Activated T-cell treated with anti-CD3 and anti-CD28 coated beads, Interleukin-2, amount 50 U/mL, for 24 hours (primary cell): ENCODE measurements at regions not wholly inside any gene's neighbourhood (a gene's known extent, or its start where the extent isn't known, plus 50 kb on each side); places are given as distances from the start of the nearest gene placed in this dataset.

Source experiments
- DNase-seq: peaks from one replicate; pipeline ENCODE4 v3.0.0-alpha.2; 2020
- H3K27ac Mint-ChIP-seq: 2 replicates; pipeline ENCODE4 v1.8.0; 2020; ENCODE audit warnings: mild to moderate bottlenecking, mixed read lengths
- H3K27me3 Mint-ChIP-seq: 2 replicates; pipeline ENCODE4 v1.8.0; 2020; ENCODE audit warnings: mixed read lengths
- H3K36me3 Mint-ChIP-seq: 2 replicates; pipeline ENCODE4 v1.8.0; 2020; ENCODE audit warnings: low read depth, mixed read lengths
- H3K4me1 Mint-ChIP-seq: 2 replicates; pipeline ENCODE4 v1.8.0; 2020; ENCODE audit warnings: low read depth, mixed read lengths
- H3K4me3 Mint-ChIP-seq: 2 replicates; pipeline ENCODE4 v1.8.0; 2020; ENCODE audit warnings: mild to moderate bottlenecking, moderate library complexity, mixed read lengths
- H3K9me3 Mint-ChIP-seq: 2 replicates; pipeline ENCODE4 v1.8.0; 2020; ENCODE audit warnings: mixed read lengths

DNA sequence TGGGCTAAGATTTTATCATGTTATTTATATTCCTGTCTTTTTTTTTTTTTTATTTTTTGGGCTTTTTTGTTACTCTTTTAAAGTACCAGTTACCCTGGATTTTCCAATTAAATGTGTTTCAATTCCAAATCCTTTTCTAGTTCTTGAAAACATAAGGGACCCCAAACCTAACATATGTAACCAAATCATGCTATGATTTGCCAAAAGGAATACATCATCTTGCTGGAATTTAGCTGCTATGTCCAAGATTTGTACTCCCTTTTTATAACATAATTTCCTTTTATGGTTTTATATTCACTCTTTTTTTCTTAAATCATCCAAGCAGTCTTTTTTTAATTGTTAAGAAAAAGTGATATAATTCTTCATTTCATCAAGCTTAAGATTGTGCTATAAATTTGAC, 60.9 kb upstream of the DSEL start:
- Mint-ChIP-seq H3K36me3 (no peaks in the 10 kb centered on the region), H3K4me3 (no peak overlapping the region), H3K27ac (no peak overlapping the region), H3K27me3 (peaks cover 2% of the 10 kb centered on the region), H3K4me1 (no peaks in the 10 kb centered on the region), H3K9me3 (no peaks in the 10 kb centered on the region)
- no peak for DNase-seq

- no peak for DNase-seq
- no peaks in the 10 kb centered on the region for H3K27me3 Mint-ChIP-seq
- H3K4me1 Mint-ChIP-seq: no peaks in the 10 kb centered on the region
- no peak overlapping the region for H3K4me3 Mint-ChIP-seq
- H3K27ac Mint-ChIP-seq: no peak overlapping the region
- H3K9me3 Mint-ChIP-seq: no peaks in the 10 kb centered on the region
- H3K36me3 Mint-ChIP-seq: no peaks in the 10 kb centered on the region
These were observed 58.2 kb upstream of the DSEL start for GRCh38 chr18:67574749-67575148.

DNA sequence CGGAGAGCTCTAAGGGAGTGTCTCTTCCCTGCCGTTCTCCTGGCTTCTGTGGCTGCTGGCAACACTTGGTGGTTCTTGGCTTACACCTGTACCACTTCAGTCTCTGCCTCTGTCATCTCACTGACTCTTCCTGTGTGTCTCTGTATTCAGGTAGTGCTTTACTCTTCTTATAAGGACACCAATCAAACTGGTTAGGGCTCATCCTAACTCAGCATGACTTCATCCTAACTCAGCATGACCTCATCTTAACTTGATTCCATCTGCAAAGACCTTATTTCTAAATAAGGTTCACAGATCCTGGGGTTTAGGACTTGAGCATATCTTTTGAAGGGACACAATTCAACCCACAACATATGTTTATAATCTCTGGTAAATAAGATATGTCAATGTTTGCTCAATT, 51.6 kb upstream of the DSEL start:
- Mint-ChIP-seq H3K4me1 (no peaks in the 10 kb centered on the region), H3K9me3 (no peaks in the 10 kb centered on the region), H3K27me3 (no peaks in the 10 kb centered on the region), H3K4me3 (no peak overlapping the region), H3K27ac (no peak overlapping the region), H3K36me3 (no peaks in the 10 kb centered on the region)
- DNase-seq: no peak
